ENCODE measurements at regions not wholly inside any gene's neighbourhood (a gene's known extent, or its start where the extent isn't known, plus 50 kb on each side); places are given as distances from the start of the nearest gene placed in this dataset.

DNA sequence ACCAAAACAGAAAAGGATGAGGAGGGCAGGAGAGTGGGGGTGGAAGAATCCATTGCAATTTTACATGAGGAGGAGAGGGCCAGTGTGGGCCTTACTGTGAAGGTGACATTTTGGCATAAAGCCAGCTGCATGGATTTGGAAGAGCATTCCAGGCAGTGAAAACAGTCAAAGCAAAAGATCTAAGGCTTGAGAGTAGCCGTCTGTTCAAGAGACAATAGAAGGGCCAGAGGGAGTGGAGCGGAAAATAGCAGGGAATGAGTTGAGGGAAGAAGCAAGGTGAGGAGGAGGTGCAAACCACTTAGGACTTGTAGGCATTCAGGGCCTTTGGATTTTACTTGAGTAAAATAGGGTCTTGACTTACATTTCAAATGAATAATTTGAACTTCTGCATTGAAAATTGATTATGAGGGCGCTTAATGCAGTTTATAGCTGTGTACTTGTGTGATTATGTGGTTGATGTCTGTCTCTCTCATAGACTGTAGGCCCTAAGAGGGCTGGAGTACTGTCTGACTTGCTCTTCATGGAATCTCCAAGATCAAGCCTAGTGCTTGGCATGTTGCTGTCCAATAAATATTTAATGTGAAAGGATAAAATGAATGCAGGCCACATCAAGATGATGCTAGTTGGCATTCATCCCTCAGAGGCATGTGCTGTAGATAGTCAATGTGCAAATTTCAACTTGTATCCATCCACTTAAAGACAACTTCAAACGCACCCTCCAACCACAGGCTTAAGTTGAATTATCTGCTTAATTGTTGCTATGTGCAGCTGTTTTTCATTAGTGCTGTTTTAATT lies 772.1 kb upstream of the RBFOX1 start:
- TF ChIP-seq YY1 (IDR thresholded peaks at IDR 0.05; ENCODE audit: insufficient read depth, insufficient read length) (no peak), ZNF274 (IDR thresholded peaks at IDR 0.05; ENCODE audit: low read depth, low read length) (no peak), SUZ12 (IDR thresholded peaks at IDR 0.05; ENCODE audit: extremely low read depth, insufficient read depth, insufficient read length) (no peak)
- no peaks in the 10 kb centered on the region for H3K4me1 ChIP-seq (ENCODE audit: insufficient read depth, insufficient read length)
- DNase-seq (ENCODE audit: low read depth, low spot score), result no peak
- no peaks in the 10 kb centered on the region for H3K36me3 ChIP-seq (ENCODE audit: insufficient read depth, insufficient read length, low read length)
- H3K27me3 ChIP-seq (ENCODE audit: insufficient read depth, insufficient read length), result no peaks in the 10 kb centered on the region
- no peaks in the 10 kb centered on the region for H3K9me3 ChIP-seq (ENCODE audit: insufficient read depth, low read length)
- no peak overlapping the region for H3K4me3 ChIP-seq (ENCODE audit: insufficient read length, low read depth)
- H3K9ac ChIP-seq (ENCODE audit: insufficient read length, low read depth), result no peak overlapping the region

- no peak for TF ChIP-seq SUZ12 (IDR thresholded peaks at IDR 0.05; ENCODE audit: extremely low read depth, insufficient read depth, insufficient read length)
- TF ChIP-seq ZNF274 (IDR thresholded peaks at IDR 0.05; ENCODE audit: low read depth, low read length), result no peak
- TF ChIP-seq YY1 (IDR thresholded peaks at IDR 0.05; ENCODE audit: insufficient read depth, insufficient read length), result no peak
- peaks cover 2% of the 10 kb centered on the region for H3K4me1 ChIP-seq (ENCODE audit: insufficient read depth, insufficient read length)
- no peak overlapping the region for H3K4me3 ChIP-seq (ENCODE audit: insufficient read length, low read depth)
- no peaks in the 10 kb centered on the region for H3K36me3 ChIP-seq (ENCODE audit: insufficient read depth, insufficient read length, low read length)
- no peak for DNase-seq (ENCODE audit: low read depth, low spot score)
- H3K27me3 ChIP-seq (ENCODE audit: insufficient read depth, insufficient read length), result no peaks in the 10 kb centered on the region
- no peaks in the 10 kb centered on the region for H3K9me3 ChIP-seq (ENCODE audit: insufficient read depth, low read length)
- H3K9ac ChIP-seq (ENCODE audit: insufficient read length, low read depth), result no peak overlapping the region
Observed at GRCh38 chr16:6558661-6559060, 774.0 kb upstream of the RBFOX1 start.

DNA sequence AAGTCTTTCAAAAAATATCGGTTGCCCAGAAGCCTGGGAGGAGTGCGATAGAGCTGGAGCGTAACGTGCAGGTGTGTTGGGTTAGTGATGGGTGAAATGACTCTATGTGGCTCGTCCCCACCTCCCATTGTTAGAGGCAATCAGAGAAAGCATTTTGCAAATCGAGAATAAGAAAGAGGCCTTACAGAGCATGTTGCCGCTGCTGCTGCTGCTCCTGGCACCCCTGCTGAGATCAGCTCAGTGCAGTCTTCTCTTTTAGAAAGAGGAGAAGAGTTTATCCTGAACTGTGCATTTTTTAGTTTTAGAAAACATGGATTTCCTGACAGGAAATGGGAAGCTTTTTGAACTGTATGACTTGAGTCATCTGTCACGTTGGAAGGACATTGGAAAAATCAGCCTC lies 774.5 kb upstream of the RBFOX1 start:
- no peaks in the 10 kb centered on the region for H3K9me3 ChIP-seq (ENCODE audit: insufficient read depth, low read length)
- H3K4me1 ChIP-seq (ENCODE audit: insufficient read depth, insufficient read length), result peaks cover 2% of the 10 kb centered on the region
- H3K36me3 ChIP-seq (ENCODE audit: insufficient read depth, insufficient read length, low read length), result no peaks in the 10 kb centered on the region
- no peak overlapping the region for H3K9ac ChIP-seq (ENCODE audit: insufficient read length, low read depth)
- peak; percentile 84 for DNase-seq (ENCODE audit: low read depth, low spot score)
- H3K27me3 ChIP-seq (ENCODE audit: insufficient read depth, insufficient read length), result no peaks in the 10 kb centered on the region
- no peak overlapping the region for H3K4me3 ChIP-seq (ENCODE audit: insufficient read length, low read depth)
- TF ChIP-seq YY1 (IDR thresholded peaks at IDR 0.05; ENCODE audit: insufficient read depth, insufficient read length) (no peak), SUZ12 (IDR thresholded peaks at IDR 0.05; ENCODE audit: extremely low read depth, insufficient read depth, insufficient read length) (no peak), ZNF274 (IDR thresholded peaks at IDR 0.05; ENCODE audit: low read depth, low read length) (no peak)

GRCh38 chr16:6557353-6558023 lies 775.2 kb upstream of the RBFOX1 start:
- Histone ChIP-seq H3K9me3 (ENCODE audit: insufficient read depth, low read length) (no peaks in the 10 kb centered on the region), H3K4me1 (ENCODE audit: insufficient read depth, insufficient read length) (peaks cover 2% of the 10 kb centered on the region), H3K27me3 (ENCODE audit: insufficient read depth, insufficient read length) (no peaks in the 10 kb centered on the region), H3K36me3 (ENCODE audit: insufficient read depth, insufficient read length, low read length) (no peaks in the 10 kb centered on the region), H3K4me3 (ENCODE audit: insufficient read length, low read depth) (no peak overlapping the region), H3K9ac (ENCODE audit: insufficient read length, low read depth) (no peak overlapping the region)
- TF ChIP-seq ZNF274 (IDR thresholded peaks at IDR 0.05; ENCODE audit: low read depth, low read length) (no peak), YY1 (IDR thresholded peaks at IDR 0.05; ENCODE audit: insufficient read depth, insufficient read length) (no peak), SUZ12 (IDR thresholded peaks at IDR 0.05; ENCODE audit: extremely low read depth, insufficient read depth, insufficient read length) (no peak)
- no peak for DNase-seq (ENCODE audit: low read depth, low spot score)

GRCh38 chr16:6549415-6549814 lies 783.2 kb upstream of the RBFOX1 start:
- TF ChIP-seq SUZ12 (IDR thresholded peaks at IDR 0.05; ENCODE audit: extremely low read depth, insufficient read depth, insufficient read length) (no peak), YY1 (IDR thresholded peaks at IDR 0.05; ENCODE audit: insufficient read depth, insufficient read length) (no peak), ZNF274 (IDR thresholded peaks at IDR 0.05; ENCODE audit: low read depth, low read length) (no peak)
- no peak overlapping the region for H3K9ac ChIP-seq (ENCODE audit: insufficient read length, low read depth)
- H3K4me1 ChIP-seq (ENCODE audit: insufficient read depth, insufficient read length), result no peaks in the 10 kb centered on the region
- no peaks in the 10 kb centered on the region for H3K27me3 ChIP-seq (ENCODE audit: insufficient read depth, insufficient read length)
- no peaks in the 10 kb centered on the region for H3K9me3 ChIP-seq (ENCODE audit: insufficient read depth, low read length)
- H3K36me3 ChIP-seq (ENCODE audit: insufficient read depth, insufficient read length, low read length), result no peaks in the 10 kb centered on the region
- H3K4me3 ChIP-seq (ENCODE audit: insufficient read length, low read depth), result no peak overlapping the region
- no peak for DNase-seq (ENCODE audit: low read depth, low spot score)

DNA sequence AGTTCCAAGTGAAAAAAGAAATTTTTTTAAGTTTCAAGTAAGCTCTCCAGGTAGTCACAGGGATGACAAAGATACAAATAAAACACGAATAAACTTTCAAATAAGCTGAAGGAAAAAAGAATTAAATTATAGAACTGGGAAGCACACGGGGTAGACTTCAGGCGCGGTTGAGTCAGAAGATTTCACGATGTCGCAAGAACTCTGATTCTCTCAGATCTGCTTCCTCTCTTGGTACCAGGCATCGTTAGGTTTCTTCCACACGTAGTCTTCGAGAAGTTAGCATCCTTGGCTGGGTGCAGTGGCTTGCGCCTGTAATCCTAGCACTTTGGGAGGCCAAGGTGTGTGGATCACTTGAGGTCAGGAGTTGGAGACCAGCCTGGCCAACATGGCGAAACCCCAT lies 784.1 kb upstream of the RBFOX1 start:
- Histone ChIP-seq H3K4me3 (ENCODE audit: insufficient read length, low read depth) (no peak overlapping the region), H3K4me1 (ENCODE audit: insufficient read depth, insufficient read length) (no peaks in the 10 kb centered on the region), H3K27me3 (ENCODE audit: insufficient read depth, insufficient read length) (no peaks in the 10 kb centered on the region), H3K36me3 (ENCODE audit: insufficient read depth, insufficient read length, low read length) (no peaks in the 10 kb centered on the region), H3K9ac (ENCODE audit: insufficient read length, low read depth) (no peak overlapping the region), H3K9me3 (ENCODE audit: insufficient read depth, low read length) (no peaks in the 10 kb centered on the region)
- no peak for DNase-seq (ENCODE audit: low read depth, low spot score)
- TF ChIP-seq YY1 (IDR thresholded peaks at IDR 0.05; ENCODE audit: insufficient read depth, insufficient read length) (no peak), ZNF274 (IDR thresholded peaks at IDR 0.05; ENCODE audit: low read depth, low read length) (no peak), SUZ12 (IDR thresholded peaks at IDR 0.05; ENCODE audit: extremely low read depth, insufficient read depth, insufficient read length) (no peak)

- H3K36me3 ChIP-seq (ENCODE audit: insufficient read depth, insufficient read length, low read length), result no peaks in the 10 kb centered on the region
- no peak overlapping the region for H3K9ac ChIP-seq (ENCODE audit: insufficient read length, low read depth)
- TF ChIP-seq ZNF274 (IDR thresholded peaks at IDR 0.05; ENCODE audit: low read depth, low read length) (no peak), SUZ12 (IDR thresholded peaks at IDR 0.05; ENCODE audit: extremely low read depth, insufficient read depth, insufficient read length) (no peak), YY1 (IDR thresholded peaks at IDR 0.05; ENCODE audit: insufficient read depth, insufficient read length) (no peak)
- no peak for DNase-seq (ENCODE audit: low read depth, low spot score)
- H3K4me3 ChIP-seq (ENCODE audit: insufficient read length, low read depth), result no peak overlapping the region
- no peaks in the 10 kb centered on the region for H3K27me3 ChIP-seq (ENCODE audit: insufficient read depth, insufficient read length)
- H3K4me1 ChIP-seq (ENCODE audit: insufficient read depth, insufficient read length), result no peaks in the 10 kb centered on the region
- H3K9me3 ChIP-seq (ENCODE audit: insufficient read depth, low read length), result no peaks in the 10 kb centered on the region
Observed at GRCh38 chr16:6547131-6547530, 785.5 kb upstream of the RBFOX1 start.
